ENCODE measurements at regions not wholly inside any gene's neighbourhood (a gene's known extent, or its start where the extent isn't known, plus 50 kb on each side); places are given as distances from the start of the nearest gene placed in this dataset.

DNA sequence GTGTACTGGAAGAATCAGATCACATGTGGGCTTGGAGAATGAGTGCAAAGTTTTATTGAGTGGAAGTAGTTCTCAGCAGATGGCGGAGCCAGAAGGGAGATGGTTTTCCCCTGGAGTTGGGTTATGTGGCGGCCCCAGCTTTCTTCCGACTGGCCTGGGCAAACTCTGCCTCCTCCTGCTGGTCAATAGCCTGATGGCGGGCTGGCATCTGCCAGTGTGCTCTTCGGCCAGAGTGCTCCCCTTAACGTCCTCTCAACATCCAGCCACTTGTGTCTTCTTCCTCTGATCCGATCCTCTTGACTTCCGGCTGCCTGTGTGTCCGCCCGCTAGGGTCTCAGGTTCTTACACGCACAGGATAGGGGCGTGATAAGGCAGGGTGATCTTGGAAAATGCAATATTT is 741.3 kb downstream of the RNF144A start:
- no peaks in the 10 kb centered on the region for H3K9me3 ChIP-seq
- no peak overlapping the region for H3K27ac ChIP-seq
- H3K27me3 ChIP-seq, result no peaks in the 10 kb centered on the region
- H3K36me3 ChIP-seq, result no peaks in the 10 kb centered on the region
- H3K4me3 ChIP-seq (ENCODE audit: low read depth in 1 of 2, low read length in 1 of 2), result no peak overlapping the region
- no peaks in the 10 kb centered on the region for H3K4me1 ChIP-seq (ENCODE audit: control insufficient read depth in 1 of 2, insufficient read depth in 1 of 2, low read depth in 1 of 2, low read length in 1 of 2)
- TF ChIP-seq, protein P1, sequence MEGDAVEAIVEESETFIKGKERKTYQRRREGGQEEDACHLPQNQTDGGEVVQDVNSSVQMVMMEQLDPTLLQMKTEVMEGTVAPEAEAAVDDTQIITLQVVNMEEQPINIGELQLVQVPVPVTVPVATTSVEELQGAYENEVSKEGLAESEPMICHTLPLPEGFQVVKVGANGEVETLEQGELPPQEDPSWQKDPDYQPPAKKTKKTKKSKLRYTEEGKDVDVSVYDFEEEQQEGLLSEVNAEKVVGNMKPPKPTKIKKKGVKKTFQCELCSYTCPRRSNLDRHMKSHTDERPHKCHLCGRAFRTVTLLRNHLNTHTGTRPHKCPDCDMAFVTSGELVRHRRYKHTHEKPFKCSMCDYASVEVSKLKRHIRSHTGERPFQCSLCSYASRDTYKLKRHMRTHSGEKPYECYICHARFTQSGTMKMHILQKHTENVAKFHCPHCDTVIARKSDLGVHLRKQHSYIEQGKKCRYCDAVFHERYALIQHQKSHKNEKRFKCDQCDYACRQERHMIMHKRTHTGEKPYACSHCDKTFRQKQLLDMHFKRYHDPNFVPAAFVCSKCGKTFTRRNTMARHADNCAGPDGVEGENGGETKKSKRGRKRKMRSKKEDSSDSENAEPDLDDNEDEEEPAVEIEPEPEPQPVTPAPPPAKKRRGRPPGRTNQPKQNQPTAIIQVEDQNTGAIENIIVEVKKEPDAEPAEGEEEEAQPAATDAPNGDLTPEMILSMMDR (IDR thresholded peaks at IDR 0.05), result no peak

DNA sequence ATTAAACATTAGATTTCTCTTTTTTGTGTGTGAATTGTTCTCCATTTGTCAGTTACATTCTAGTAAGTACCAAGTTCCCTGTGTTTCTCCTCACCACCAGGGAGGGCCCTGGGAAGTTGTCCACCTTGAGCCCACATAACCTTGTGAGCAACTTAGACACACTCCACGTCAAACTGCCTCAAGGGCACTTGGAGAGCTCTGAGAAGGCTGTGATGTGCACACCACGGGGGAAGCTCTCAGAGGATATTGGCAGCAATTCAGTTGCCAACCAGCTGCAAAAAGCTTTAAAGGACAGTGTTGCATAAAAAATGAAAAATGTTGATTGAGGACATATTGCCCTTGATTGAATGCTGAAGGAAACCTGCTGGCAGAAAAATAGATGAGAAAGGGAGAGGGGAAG is 743.6 kb downstream of the RNF144A start:
- Histone ChIP-seq H3K4me3 (ENCODE audit: low read depth in 1 of 2, low read length in 1 of 2) (no peak overlapping the region), H3K36me3 (no peaks in the 10 kb centered on the region), H3K9me3 (no peaks in the 10 kb centered on the region), H3K27me3 (no peaks in the 10 kb centered on the region), H3K27ac (no peak overlapping the region), H3K4me1 (ENCODE audit: control insufficient read depth in 1 of 2, insufficient read depth in 1 of 2, low read depth in 1 of 2, low read length in 1 of 2) (no peaks in the 10 kb centered on the region)
- TF ChIP-seq, protein P1 (IDR thresholded peaks at IDR 0.05), result no peak

DNA sequence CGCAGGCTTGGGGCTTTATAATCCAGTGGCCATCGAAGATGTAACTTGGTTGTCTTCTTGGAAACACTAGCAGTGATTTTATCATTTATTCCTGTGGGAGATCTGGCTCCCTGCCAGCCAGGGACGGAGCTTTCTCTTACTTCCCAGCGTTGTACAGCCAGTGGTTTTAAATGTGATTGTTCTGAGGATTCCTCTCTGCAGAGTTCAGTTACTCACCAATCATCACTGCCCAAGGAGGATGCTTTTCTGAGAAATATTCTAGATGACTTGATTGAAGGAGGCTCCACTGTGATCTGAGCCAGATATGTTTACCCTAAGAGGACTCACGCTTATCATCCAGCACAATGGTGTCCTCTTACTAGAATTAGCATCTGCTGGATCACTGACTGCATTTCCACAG is 744.3 kb downstream of the RNF144A start:
- no peak overlapping the region for H3K4me3 ChIP-seq (ENCODE audit: low read depth in 1 of 2, low read length in 1 of 2)
- no peak overlapping the region for H3K27ac ChIP-seq
- no peaks in the 10 kb centered on the region for H3K9me3 ChIP-seq
- H3K27me3 ChIP-seq, result peaks cover 4% of the 10 kb centered on the region
- H3K36me3 ChIP-seq, result no peaks in the 10 kb centered on the region
- TF ChIP-seq, protein P1 (IDR thresholded peaks at IDR 0.05), result no peak
- no peaks in the 10 kb centered on the region for H3K4me1 ChIP-seq (ENCODE audit: control insufficient read depth in 1 of 2, insufficient read depth in 1 of 2, low read depth in 1 of 2, low read length in 1 of 2)

DNA sequence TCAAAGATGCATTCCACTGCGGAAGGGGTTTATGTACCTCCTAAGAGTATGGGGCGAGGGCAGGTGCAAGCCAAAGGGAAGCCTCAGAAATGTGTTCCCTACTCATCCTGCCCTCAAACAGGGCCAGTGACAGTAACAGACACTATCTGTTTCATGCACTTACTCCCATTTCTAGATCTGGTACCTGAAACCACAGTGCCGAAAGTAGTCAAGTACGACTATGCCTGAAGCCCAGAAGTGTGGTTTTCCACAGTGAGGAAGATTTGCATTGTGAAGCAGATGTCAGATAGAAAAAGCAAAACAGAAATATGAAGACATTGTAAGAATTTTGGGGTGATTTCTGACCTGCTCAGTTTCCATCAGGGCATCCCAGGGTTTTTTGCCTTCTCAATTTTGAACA is 748.7 kb downstream of the RNF144A start:
- no peaks in the 10 kb centered on the region for H3K4me1 ChIP-seq (ENCODE audit: control insufficient read depth in 1 of 2, insufficient read depth in 1 of 2, low read depth in 1 of 2, low read length in 1 of 2)
- no peak overlapping the region for H3K27ac ChIP-seq
- no peak overlapping the region for H3K4me3 ChIP-seq (ENCODE audit: low read depth in 1 of 2, low read length in 1 of 2)
- H3K36me3 ChIP-seq, result no peaks in the 10 kb centered on the region
- no peaks in the 10 kb centered on the region for H3K9me3 ChIP-seq
- H3K27me3 ChIP-seq, result peaks cover 26% of the 10 kb centered on the region
- TF ChIP-seq, protein P1 (IDR thresholded peaks at IDR 0.05), result no peak

DNA sequence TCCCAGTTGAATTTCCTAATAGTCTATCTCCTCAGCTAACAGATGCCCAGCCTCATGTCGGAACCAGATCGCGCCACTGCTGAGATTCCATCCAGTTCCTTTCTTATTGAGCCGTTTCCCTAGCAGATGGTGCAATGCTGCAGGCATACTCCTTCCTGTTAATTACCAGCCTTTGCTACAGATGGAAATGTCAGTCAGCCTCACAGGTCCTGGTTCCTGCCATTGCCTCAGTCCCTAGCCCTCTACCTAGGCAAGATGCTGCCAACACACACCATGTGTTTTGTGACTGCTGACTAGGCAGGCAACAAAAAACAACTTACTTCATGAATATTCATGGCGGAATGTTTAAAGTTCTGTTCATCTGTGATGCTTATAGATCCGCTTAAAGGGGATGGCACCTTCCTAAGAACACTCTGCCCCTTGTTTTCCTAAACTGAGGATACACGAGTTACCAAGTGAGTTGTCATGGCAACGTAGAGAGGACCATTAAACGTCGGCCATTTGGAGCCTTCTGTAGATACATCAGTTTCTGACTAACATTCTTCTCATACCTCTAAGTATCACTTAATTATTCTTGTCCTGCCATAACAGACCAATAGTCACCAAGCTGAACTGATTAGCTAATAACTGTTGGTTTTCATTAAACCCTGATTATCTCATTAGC is 749.5 kb downstream of the RNF144A start:
- TF ChIP-seq, protein P1 (IDR thresholded peaks at IDR 0.05), result no peak
- peaks cover 26% of the 10 kb centered on the region for H3K27me3 ChIP-seq
- H3K4me1 ChIP-seq (ENCODE audit: control insufficient read depth in 1 of 2, insufficient read depth in 1 of 2, low read depth in 1 of 2, low read length in 1 of 2), result no peaks in the 10 kb centered on the region
- no peak overlapping the region for H3K4me3 ChIP-seq (ENCODE audit: low read depth in 1 of 2, low read length in 1 of 2)
- no peak overlapping the region for H3K27ac ChIP-seq
- no peaks in the 10 kb centered on the region for H3K36me3 ChIP-seq
- H3K9me3 ChIP-seq, result no peaks in the 10 kb centered on the region
